Psoas muscle (tissue), 7 donors: ENCODE measurements at regions not wholly inside any gene's neighbourhood (a gene's known extent, or its start where the extent isn't known, plus 50 kb on each side); places are given as distances from the start of the nearest gene placed in this dataset.

ENCODE experiments used
- ATAC-seq, 4 donors: fragments of 200-7000 bp; cut with Tn5 transposase; one replicate each; pipeline ENCODE4 v1.9.1; 2020; ENCODE audit warnings: moderate library complexity in 3 of 4, mild to moderate bottlenecking in 2 of 4
- DNase-seq, 2 donors: peaks; one replicate each; pipeline ENCODE4 v3.0.0-alpha.2; 2020
- H3K27ac ChIP-seq: fragments of 200-600 bp; one replicate; pipeline ENCODE4 v1.8.0; 2022
- H3K27me3 ChIP-seq, 3 donors: fragments of 200-600 bp in 1 of 3; one replicate each; pipeline versions ENCODE4 v1.6.1 to v1.8.0; 2013 to 2022; ENCODE audit warnings: low read length in 2 of 3, mild to moderate bottlenecking in 2 of 3, moderate library complexity in 1 of 3; ENCODE audit not compliant: insufficient read depth in 3 of 3
- H3K36me3 ChIP-seq, 2 donors: fragments of 200-600 bp in 1 of 2; one replicate each; pipeline versions ENCODE4 v1.6.1 to v1.8.0; 2013 to 2022; ENCODE audit warnings: low read depth in 1 of 2, mild to moderate bottlenecking in 1 of 2, moderate library complexity in 1 of 2; ENCODE audit not compliant: insufficient read depth in 1 of 2
- H3K4me1 ChIP-seq: fragments of 200-600 bp; one replicate; pipeline ENCODE4 v1.8.0; 2022
- H3K4me3 ChIP-seq: fragments of 200-600 bp; one replicate; pipeline ENCODE4 v1.8.0; 2022; ENCODE audit warnings: mild to moderate bottlenecking
- H3K9me3 ChIP-seq: fragments of 200-600 bp; one replicate; pipeline ENCODE4 v1.8.0; 2022
- CTCF ChIP-seq: fragments of 200-600 bp; IDR thresholded peaks from one replicate; pipeline ENCODE4 v1.8.0; 2022; ENCODE audit warnings: antibody characterized with exemption
- WGBS, 3 donors: extraction: QIAGEN DNeasy Blood & Tissue Kit; methylation state at CpG; one replicate each; pipeline versions ENCODE4 v1.1.6 to v1.1.7; 2013; 5-methylcytosine and 5-hydroxymethylcytosine counted together
- intact Hi-C, 2 donors: fragments of 100-400 bp; cut with DNase I; formaldehyde crosslinking; loops; one replicate each; pipeline versions ENCODE4 v1.11.0 to v1.14.2; 2022
- donor health status: healthy with polysubstance abuse.
- donor health status: DM: no; HTN: no; CAD: no; lungs with moderate emphysema.
- donor health status: Bipolar disorder and iron deficiency.
- donor health status: healthy.
- donor health status: DM: yes; HTN: yes; CAD: no.
- donor health status: DM: no; HTN: no; CAD: no.
- donor health status: DM: yes; HTN: yes; CAD: no.

DNA sequence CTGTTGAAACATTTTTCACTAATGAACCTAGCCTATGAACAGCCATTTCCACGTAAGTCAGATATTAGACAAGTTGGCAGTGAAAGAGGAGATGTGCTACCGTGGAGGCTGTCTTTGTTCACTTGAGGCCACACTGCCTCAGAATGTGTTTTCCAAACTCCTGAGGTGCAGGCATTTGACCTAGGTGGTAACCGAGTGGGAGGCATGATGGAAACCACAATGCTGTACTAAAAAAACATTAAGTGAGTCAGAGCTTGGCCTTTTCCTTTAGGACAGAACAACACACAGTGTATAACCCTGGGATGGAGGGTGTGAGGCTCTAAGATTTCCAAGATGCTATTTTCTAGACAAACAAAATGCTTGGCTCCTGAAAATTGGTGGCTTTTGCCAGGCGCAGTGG is 406.3 kb downstream of the SOX2 start:
- no peak for TF ChIP-seq CTCF
- H3K9me3 ChIP-seq, result no peaks in the 10 kb centered on the region
- intact Hi-C loops, result no loop called here
- no peak overlapping the region for H3K4me3 ChIP-seq
- H3K4me1 ChIP-seq, result no peaks in the 10 kb centered on the region
- no peaks in the 10 kb centered on the region for H3K36me3 ChIP-seq
- DNase-seq, result no peak
- no peak for ATAC-seq
- 79 to 87% (median 82%) methylated on average over 4 of the region's 4 CpGs for WGBS, 3 donors
- no peak overlapping the region for H3K27ac ChIP-seq
- H3K27me3 ChIP-seq, result no peaks in the 10 kb centered on the region

GRCh38 chr3:182121401-182121800 is 409.7 kb downstream of the SOX2 start:
- Histone ChIP-seq H3K4me3 (no peak overlapping the region), H3K36me3 (no peaks in the 10 kb centered on the region), H3K4me1 (no peaks in the 10 kb centered on the region), H3K27ac (no peak overlapping the region), H3K9me3 (no peaks in the 10 kb centered on the region), H3K27me3 (no peaks in the 10 kb centered on the region)
- no peak for TF ChIP-seq CTCF
- whole genome bisulfite sequencing, 3 donors, result 61 to 67% (median 64%) methylated on average over 2 of the region's 2 CpGs
- ATAC-seq, result no peak
- intact Hi-C loops, result no loop called here
- no peak for DNase-seq

GRCh38 chr3:182122779-182123178 is 411.1 kb downstream of the SOX2 start:
- 64 to 69% (median 65%) methylated on average over 3 of the region's 3 CpGs for WGBS, 3 donors
- H3K4me1 ChIP-seq, result no peaks in the 10 kb centered on the region
- H3K27ac ChIP-seq, result no peak overlapping the region
- H3K27me3 ChIP-seq, result no peaks in the 10 kb centered on the region
- DNase-seq (no peak), ATAC-seq (no peak)
- no peak overlapping the region for H3K4me3 ChIP-seq
- H3K9me3 ChIP-seq, result no peaks in the 10 kb centered on the region
- TF ChIP-seq CTCF, result no peak
- H3K36me3 ChIP-seq, result no peaks in the 10 kb centered on the region
- intact Hi-C loops, result no loop called here

DNA sequence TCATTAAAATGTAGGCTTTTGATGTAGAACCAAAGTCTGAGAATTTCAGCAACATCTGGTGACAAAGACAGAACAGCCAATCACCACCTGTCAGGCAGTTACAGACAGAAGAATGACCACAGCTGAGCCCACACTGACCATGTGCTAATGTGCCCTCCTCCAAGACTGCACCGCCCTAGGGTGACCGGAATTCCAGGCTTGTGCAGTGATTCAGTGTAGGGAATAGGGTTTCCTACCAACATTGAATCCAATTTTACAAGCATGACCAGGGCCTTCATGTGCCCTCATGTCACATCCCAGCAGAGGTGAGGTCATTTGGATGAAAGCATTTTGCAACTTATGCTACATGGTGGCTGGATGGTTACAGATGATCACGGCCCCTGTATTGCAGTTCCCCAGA is 412.5 kb downstream of the SOX2 start:
- intact Hi-C loops, result no loop called here
- Histone ChIP-seq H3K9me3 (no peaks in the 10 kb centered on the region), H3K4me1 (no peaks in the 10 kb centered on the region), H3K36me3 (no peaks in the 10 kb centered on the region), H3K27ac (no peak overlapping the region), H3K27me3 (no peaks in the 10 kb centered on the region), H3K4me3 (no peak overlapping the region)
- no peak for TF ChIP-seq CTCF
- WGBS, 3 donors, result 35 to 58% (median 46%) methylated on average over 3 of the region's 3 CpGs
- ATAC-seq, result peak in 1 of 4 donors; percentile 35
- DNase-seq, result no peak

DNA sequence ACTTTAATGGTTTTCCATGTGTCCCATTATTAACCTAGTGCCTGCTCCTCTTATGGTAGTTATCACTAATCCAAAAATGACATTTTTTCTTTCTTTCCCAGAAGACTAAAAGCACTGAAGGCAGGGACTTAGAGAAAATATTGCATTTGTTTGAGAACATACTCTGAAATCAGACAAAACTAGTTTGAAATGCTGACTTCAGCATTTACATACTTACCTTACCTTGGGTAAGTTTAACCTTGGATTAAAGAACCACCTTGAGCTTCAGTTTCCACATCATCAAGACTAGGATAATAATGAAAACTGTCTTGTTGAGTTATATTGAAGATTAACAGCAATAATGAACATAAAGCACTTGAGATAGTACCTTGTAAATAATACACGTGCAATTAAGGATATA is 413.0 kb downstream of the SOX2 start:
- DNase-seq, result no peak
- WGBS, 3 donors, result 92 to 98% (median 98%) methylated on average over 1 of the region's 1 CpG
- intact Hi-C loops, result no loop called here
- peaks cover 0 to 3% (median 0%) of the 10 kb centered on the region in 3 donors for H3K27me3 ChIP-seq
- H3K4me1 ChIP-seq, result no peaks in the 10 kb centered on the region
- H3K36me3 ChIP-seq, result no peaks in the 10 kb centered on the region
- no peak overlapping the region for H3K27ac ChIP-seq
- no peak for ATAC-seq
- no peak overlapping the region for H3K4me3 ChIP-seq
- no peak for TF ChIP-seq CTCF
- H3K9me3 ChIP-seq, result no peaks in the 10 kb centered on the region
